RWPE2 (cell line): ENCODE measurements at regions not wholly inside any gene's neighbourhood (a gene's known extent, or its start where the extent isn't known, plus 50 kb on each side); places are given as distances from the start of the nearest gene placed in this dataset.

Experiments used
- ATAC-seq: fragments of 200-7000 bp; cut with Tn5 transposase; 3 replicates; pipeline ENCODE4 v1.9.1; 2021; ENCODE audit warnings: low read depth
- DNase-seq: peaks from one replicate; pipeline ENCODE4 v3.0.0-alpha.2; 2020; ENCODE audit warnings: low spot score
- H3K27ac ChIP-seq: fragments of 450-650 bp; 2 replicates; pipeline ENCODE4 v1.5.1; 2017; ENCODE audit warnings: mild to moderate bottlenecking; ENCODE audit not compliant: poor library complexity, severe bottlenecking
- H3K27me3 ChIP-seq: fragments of 250-450 bp; sonication (Bioruptor Pico); 2 replicates; pipeline ENCODE4 v1.5.1; 2021; ENCODE audit warnings: mild to moderate bottlenecking, moderate library complexity; ENCODE audit not compliant: insufficient read depth, poor library complexity, severe bottlenecking
- H3K36me3 ChIP-seq: fragments of 250-450 bp; sonication (Bioruptor Pico); 2 replicates; pipeline ENCODE4 v1.5.1; 2020; ENCODE audit warnings: low read depth, mild to moderate bottlenecking, moderate library complexity
- H3K4me1 ChIP-seq: fragments of 250-450 bp; sonication (Bioruptor Pico); 2 replicates; pipeline ENCODE4 v1.5.1; 2021; ENCODE audit warnings: mild to moderate bottlenecking, moderate library complexity; ENCODE audit not compliant: insufficient read depth, poor library complexity, severe bottlenecking
- H3K4me3 ChIP-seq: fragments of 250-450 bp; sonication (Bioruptor Pico); 2 replicates; pipeline ENCODE4 v1.5.1; 2021; ENCODE audit warnings: mild to moderate bottlenecking, moderate library complexity; ENCODE audit not compliant: severe bottlenecking
- H3K9me3 ChIP-seq: fragments of 250-450 bp; sonication (Bioruptor Pico); 2 replicates; pipeline ENCODE4 v1.5.1; 2021; ENCODE audit warnings: mild to moderate bottlenecking, moderate library complexity; ENCODE audit not compliant: severe bottlenecking
- CTCF ChIP-seq: fragments of 450-650 bp; IDR thresholded peaks from one replicate; pipeline ENCODE4 v1.5.1; 2017; ENCODE audit warnings: mild to moderate bottlenecking, moderate library complexity; ENCODE audit not compliant: poor library complexity, severe bottlenecking

GRCh38 chr6:122122202-122122601 is 277.2 kb upstream of the HSF2 start:
- Histone ChIP-seq H3K4me3 (no peak overlapping the region), H3K9me3 (no peaks in the 10 kb centered on the region), H3K27me3 (no peaks in the 10 kb centered on the region), H3K36me3 (no peaks in the 10 kb centered on the region), H3K4me1 (no peaks in the 10 kb centered on the region), H3K27ac (no peak overlapping the region)
- no peak for TF ChIP-seq CTCF
- ATAC-seq (no peak), DNase-seq (no peak)

GRCh38 chr6:122122686-122123085 is 276.8 kb upstream of the HSF2 start:
- Histone ChIP-seq H3K27ac (no peak overlapping the region), H3K27me3 (no peaks in the 10 kb centered on the region), H3K36me3 (no peaks in the 10 kb centered on the region), H3K4me3 (no peak overlapping the region), H3K9me3 (no peaks in the 10 kb centered on the region), H3K4me1 (no peaks in the 10 kb centered on the region)
- ATAC-seq, result no peak
- DNase-seq, result no peak
- no peak for TF ChIP-seq CTCF

- H3K27ac ChIP-seq, result no peak overlapping the region
- H3K4me3 ChIP-seq, result no peak overlapping the region
- TF ChIP-seq CTCF, result no peak
- H3K4me1 ChIP-seq, result no peaks in the 10 kb centered on the region
- H3K36me3 ChIP-seq, result no peaks in the 10 kb centered on the region
- DNase-seq (no peak), ATAC-seq (no peak)
- H3K9me3 ChIP-seq, result no peaks in the 10 kb centered on the region
- no peaks in the 10 kb centered on the region for H3K27me3 ChIP-seq
Observed at GRCh38 chr6:122124908-122125307, 274.5 kb upstream of the HSF2 start.

- no peak for TF ChIP-seq CTCF
- Histone ChIP-seq H3K36me3 (no peaks in the 10 kb centered on the region), H3K4me3 (no peak overlapping the region), H3K27me3 (no peaks in the 10 kb centered on the region), H3K9me3 (no peaks in the 10 kb centered on the region), H3K4me1 (no peaks in the 10 kb centered on the region), H3K27ac (no peak overlapping the region)
- ATAC-seq, result no peak
- DNase-seq, result no peak
Observed at GRCh38 chr6:122126894-122127293, 272.6 kb upstream of the HSF2 start.

- H3K9me3 ChIP-seq, result no peaks in the 10 kb centered on the region
- ATAC-seq (no peak), DNase-seq (no peak)
- H3K27ac ChIP-seq, result no peak overlapping the region
- no peak for TF ChIP-seq CTCF
- no peak overlapping the region for H3K4me3 ChIP-seq
- no peaks in the 10 kb centered on the region for H3K27me3 ChIP-seq
- H3K4me1 ChIP-seq, result no peaks in the 10 kb centered on the region
- no peaks in the 10 kb centered on the region for H3K36me3 ChIP-seq
Observed at GRCh38 chr6:122128445-122128844, 271.0 kb upstream of the HSF2 start.
